SH-SY5Y (cell line): ENCODE measurements at regions not wholly inside any gene's neighbourhood (a gene's known extent, or its start where the extent isn't known, plus 50 kb on each side); places are given as distances from the start of the nearest gene placed in this dataset.

ENCODE experiments used
- GATA2 ChIP-seq: IDR thresholded peaks from 2 replicates; pipeline ENCODE4 v1.6.1; 2011; ENCODE audit warnings: mild to moderate bottlenecking, low read depth, low read length
- GATA3 ChIP-seq: IDR thresholded peaks from 2 replicates; pipeline ENCODE4 v1.6.1; 2011; ENCODE audit warnings: low read depth, mild to moderate bottlenecking, low read length, moderate library complexity

- TF ChIP-seq GATA3 (no peak), GATA2 (no peak)
Observed at GRCh38 chr1:184298440-184299405, 88.1 kb upstream of the C1orf21 start.
